Endodermal cell (in vitro differentiated cells): ENCODE measurements at regions not wholly inside any gene's neighbourhood (a gene's known extent, or its start where the extent isn't known, plus 50 kb on each side); places are given as distances from the start of the nearest gene placed in this dataset.

Source experiments
- DNase-seq: peaks from one replicate; pipeline ENCODE4 v3.0.0-alpha.2; 2017
- H3K27ac ChIP-seq: 2 replicates; pipeline ENCODE4 v1.5.1; 2013; ENCODE audit warnings: mild to moderate bottlenecking, low read depth, low read length, moderate library complexity
- H3K27me3 ChIP-seq: 2 replicates; pipeline ENCODE4 v1.6.1; 2013; ENCODE audit warnings: mild to moderate bottlenecking, low read length, moderate library complexity; ENCODE audit not compliant: insufficient read depth, control insufficient read depth, poor library complexity, severe bottlenecking
- H3K36me3 ChIP-seq: 2 replicates; pipeline ENCODE4 v1.7.0; 2013; ENCODE audit warnings: mild to moderate bottlenecking, low read length, moderate library complexity; ENCODE audit not compliant: control insufficient read depth, insufficient read depth
- H3K4me1 ChIP-seq: one replicate; pipeline ENCODE4 v1.7.0; 2013; ENCODE audit warnings: low read length; ENCODE audit not compliant: control insufficient read depth, insufficient read depth
- H3K4me3 ChIP-seq: 2 replicates; pipeline ENCODE4 v1.5.1; 2013; ENCODE audit warnings: mild to moderate bottlenecking, low read length, moderate library complexity
- H3K9ac ChIP-seq: 2 replicates; pipeline ENCODE4 v1.6.1; 2013; ENCODE audit warnings: mild to moderate bottlenecking, low read length, moderate library complexity; ENCODE audit not compliant: poor library complexity, severe bottlenecking; ENCODE audit errors: extremely low read depth
- H3K9me3 ChIP-seq: 2 replicates; pipeline ENCODE4 v1.6.1; 2013; ENCODE audit warnings: mild to moderate bottlenecking, low read length, moderate library complexity; ENCODE audit not compliant: control insufficient read depth
- H3K27ac Mint-ChIP-seq: 2 replicates; pipeline ENCODE4 v1.8.0; 2020; ENCODE audit warnings: mixed read lengths
- H3K27me3 Mint-ChIP-seq: 2 replicates; pipeline ENCODE4 v1.8.0; 2021; ENCODE audit warnings: mild to moderate bottlenecking, mixed read lengths; ENCODE audit not compliant: insufficient read depth
- H3K36me3 Mint-ChIP-seq: 2 replicates; pipeline ENCODE4 v1.8.0; 2020; ENCODE audit warnings: low read depth, mixed read lengths
- H3K4me1 Mint-ChIP-seq: 2 replicates; pipeline ENCODE4 v1.8.0; 2020; ENCODE audit warnings: mixed read lengths
- H3K4me3 Mint-ChIP-seq: 2 replicates; pipeline ENCODE4 v1.8.0; 2020; ENCODE audit warnings: mild to moderate bottlenecking, moderate library complexity, mixed read lengths
- H3K9me3 Mint-ChIP-seq: 2 replicates; pipeline ENCODE4 v1.8.0; 2020; ENCODE audit warnings: mild to moderate bottlenecking, mixed read lengths
- WGBS, 2 experiments: methylation state at CpG; one replicate each; pipeline versions ENCODE4 v1.1.5 to v1.1.7; 2013; ENCODE audit warnings: missing lambda C conversion rate in 2 of 2, mixed read lengths in 1 of 2; ENCODE audit not compliant: insufficient coverage in 1 of 2, insufficient read length in 1 of 2; 5-methylcytosine and 5-hydroxymethylcytosine counted together
- TF ChIP-seq, protein P1 (sequence below): fragments of 200-600 bp; sonication (generic); conservative IDR thresholded peaks from 2 replicates; pipeline ENCODE4 v1.5.0; 2021; ENCODE audit warnings: antibody characterized with exemption, mild to moderate bottlenecking

DNA sequence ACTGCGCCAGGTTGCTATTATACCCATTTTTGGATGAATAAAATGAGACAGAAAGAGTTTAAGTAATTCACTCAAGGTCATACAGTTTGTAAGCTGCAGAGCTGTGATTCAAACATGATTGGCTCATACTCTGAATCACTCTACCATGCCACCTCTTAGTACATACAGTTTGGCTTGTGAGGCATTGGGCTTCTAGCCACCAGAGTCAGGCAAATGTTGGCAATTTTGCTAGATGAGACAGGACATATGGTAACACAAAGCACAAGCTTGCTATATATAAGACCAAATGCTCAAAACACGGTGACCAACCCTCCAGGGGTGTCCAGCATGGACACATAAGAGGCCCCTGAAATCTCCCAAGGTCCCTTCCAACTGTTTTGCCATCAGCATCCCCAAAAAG lies 236.0 kb upstream of the IRX5 start:
- Histone ChIP-seq H3K27ac (no peak overlapping the region), H3K9ac (no peak overlapping the region), H3K9me3 (no peaks in the 10 kb centered on the region), H3K4me3 (no peak overlapping the region), H3K4me1 (no peaks in the 10 kb centered on the region), H3K27me3 (no peaks in the 10 kb centered on the region), H3K36me3 (no peaks in the 10 kb centered on the region)
- Mint-ChIP-seq H3K4me3 (no peak overlapping the region), H3K4me1 (no peaks in the 10 kb centered on the region), H3K9me3 (no peaks in the 10 kb centered on the region), H3K27ac (no peak overlapping the region), H3K27me3 (peaks cover 64% of the 10 kb centered on the region), H3K36me3 (no peaks in the 10 kb centered on the region)
- no peak for DNase-seq
- 98 to 100% methylated on average over 2 of the region's 2 CpGs for whole genome bisulfite sequencing, 2 experiments
- TF ChIP-seq, protein P1, sequence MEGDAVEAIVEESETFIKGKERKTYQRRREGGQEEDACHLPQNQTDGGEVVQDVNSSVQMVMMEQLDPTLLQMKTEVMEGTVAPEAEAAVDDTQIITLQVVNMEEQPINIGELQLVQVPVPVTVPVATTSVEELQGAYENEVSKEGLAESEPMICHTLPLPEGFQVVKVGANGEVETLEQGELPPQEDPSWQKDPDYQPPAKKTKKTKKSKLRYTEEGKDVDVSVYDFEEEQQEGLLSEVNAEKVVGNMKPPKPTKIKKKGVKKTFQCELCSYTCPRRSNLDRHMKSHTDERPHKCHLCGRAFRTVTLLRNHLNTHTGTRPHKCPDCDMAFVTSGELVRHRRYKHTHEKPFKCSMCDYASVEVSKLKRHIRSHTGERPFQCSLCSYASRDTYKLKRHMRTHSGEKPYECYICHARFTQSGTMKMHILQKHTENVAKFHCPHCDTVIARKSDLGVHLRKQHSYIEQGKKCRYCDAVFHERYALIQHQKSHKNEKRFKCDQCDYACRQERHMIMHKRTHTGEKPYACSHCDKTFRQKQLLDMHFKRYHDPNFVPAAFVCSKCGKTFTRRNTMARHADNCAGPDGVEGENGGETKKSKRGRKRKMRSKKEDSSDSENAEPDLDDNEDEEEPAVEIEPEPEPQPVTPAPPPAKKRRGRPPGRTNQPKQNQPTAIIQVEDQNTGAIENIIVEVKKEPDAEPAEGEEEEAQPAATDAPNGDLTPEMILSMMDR = no peak

GRCh38 chr16:54693864-54694263 lies 236.8 kb upstream of the IRX5 start:
- Histone ChIP-seq H3K9me3 (no peaks in the 10 kb centered on the region), H3K27ac (no peak overlapping the region), H3K4me3 (no peak overlapping the region), H3K27me3 (no peaks in the 10 kb centered on the region), H3K4me1 (no peaks in the 10 kb centered on the region), H3K36me3 (no peaks in the 10 kb centered on the region), H3K9ac (no peak overlapping the region)
- H3K9me3 Mint-ChIP-seq = no peaks in the 10 kb centered on the region
- no peak overlapping the region for H3K4me3 Mint-ChIP-seq
- H3K27me3 Mint-ChIP-seq = peaks cover 68% of the 10 kb centered on the region
- TF ChIP-seq, protein P1 = no peak
- DNase-seq = no peak
- H3K4me1 Mint-ChIP-seq = no peaks in the 10 kb centered on the region
- no peaks in the 10 kb centered on the region for H3K36me3 Mint-ChIP-seq
- no peak overlapping the region for H3K27ac Mint-ChIP-seq

- Mint-ChIP-seq H3K4me3 (no peak overlapping the region), H3K27me3 (peaks cover 74% of the 10 kb centered on the region), H3K9me3 (peaks cover 6% of the 10 kb centered on the region), H3K4me1 (peaks cover 6% of the 10 kb centered on the region), H3K27ac (no peak overlapping the region), H3K36me3 (no peaks in the 10 kb centered on the region)
- DNase-seq = no peak
- Histone ChIP-seq H3K9ac (no peak overlapping the region), H3K27ac (no peak overlapping the region), H3K36me3 (no peaks in the 10 kb centered on the region), H3K4me1 (no peaks in the 10 kb centered on the region), H3K27me3 (no peaks in the 10 kb centered on the region), H3K9me3 (no peaks in the 10 kb centered on the region), H3K4me3 (no peak overlapping the region)
- WGBS, 2 experiments = 46% methylated on average over 2 of the region's 2 CpGs; no CpG with 5 or more reads in 1 of the 2 experiments
- TF ChIP-seq, protein P1 = no peak
Measured at GRCh38 chr16:54690710-54691109, 240.0 kb upstream of the IRX5 start.
